MCF 10A (cell line): ENCODE measurements at regions not wholly inside any gene's neighbourhood (a gene's known extent, or its start where the extent isn't known, plus 50 kb on each side); places are given as distances from the start of the nearest gene placed in this dataset.

Experiments used
- BruUV-seq: library from RNA; stranded (reverse); fragments of 400-500 nt; replicated peaks from 2 replicates; lab custom pipeline; 2021; lab: Mats Ljungman, UMichigan
- CTCF ChIA-PET: fragments of 300-600 bp; sonication (Branson Sonifier 250); formaldehyde crosslinking; extraction: SDS; loops from one replicate; lab custom pipeline; 2021; ENCODE audit warnings: antibody characterized with exemption, inconsistent platforms; lab: Yijun Ruan, JAX
- POLR2A ChIA-PET: fragments of 300-600, 350-650 bp; sonication (Branson Sonifier 250); formaldehyde crosslinking; extraction: SDS; loops from one replicate; lab custom pipeline; 2020; ENCODE audit warnings: antibody characterized with exemption, inconsistent platforms; lab: Yijun Ruan, JAX
- DNase-seq: peaks from one replicate; pipeline ENCODE4 v3.0.0-alpha.2; 2018; ENCODE audit not compliant: unreplicated experiment
- H3K27ac Mint-ChIP-seq: one replicate; pipeline ENCODE4 v1.8.0; 2022; ENCODE audit warnings: mild to moderate bottlenecking, low read depth, mixed read lengths; ENCODE audit not compliant: unreplicated experiment
- H3K27me3 Mint-ChIP-seq: one replicate; pipeline ENCODE4 v1.8.0; 2022; ENCODE audit warnings: mixed read lengths; ENCODE audit not compliant: insufficient read depth, unreplicated experiment
- H3K36me3 Mint-ChIP-seq: one replicate; pipeline ENCODE4 v1.8.0; 2022; ENCODE audit warnings: mild to moderate bottlenecking, moderate library complexity, mixed read lengths; ENCODE audit not compliant: insufficient read depth, unreplicated experiment
- H3K4me1 Mint-ChIP-seq: one replicate; pipeline ENCODE4 v1.8.0; 2022; ENCODE audit warnings: mixed read lengths; ENCODE audit not compliant: insufficient read depth, unreplicated experiment
- H3K4me3 Mint-ChIP-seq: one replicate; pipeline ENCODE4 v1.8.0; 2022; ENCODE audit warnings: mild to moderate bottlenecking, moderate library complexity, mixed read lengths; ENCODE audit not compliant: unreplicated experiment
- H3K9me3 Mint-ChIP-seq: one replicate; pipeline ENCODE4 v1.8.0; 2022; ENCODE audit warnings: mixed read lengths; ENCODE audit not compliant: unreplicated experiment
- intact Hi-C: fragments of 100-400 bp; cut with micrococcal nuclease; formaldehyde crosslinking; loops from 2 replicates; pipeline ENCODE4 v1.14.1; 2022
- TF ChIP-seq, protein P1 (sequence below): fragments of 200-600 bp; IDR thresholded peaks from one replicate; pipeline ENCODE4 v1.8.0; 2022; ENCODE audit warnings: antibody characterized with exemption, mild to moderate bottlenecking; ENCODE audit not compliant: unreplicated experiment

DNA sequence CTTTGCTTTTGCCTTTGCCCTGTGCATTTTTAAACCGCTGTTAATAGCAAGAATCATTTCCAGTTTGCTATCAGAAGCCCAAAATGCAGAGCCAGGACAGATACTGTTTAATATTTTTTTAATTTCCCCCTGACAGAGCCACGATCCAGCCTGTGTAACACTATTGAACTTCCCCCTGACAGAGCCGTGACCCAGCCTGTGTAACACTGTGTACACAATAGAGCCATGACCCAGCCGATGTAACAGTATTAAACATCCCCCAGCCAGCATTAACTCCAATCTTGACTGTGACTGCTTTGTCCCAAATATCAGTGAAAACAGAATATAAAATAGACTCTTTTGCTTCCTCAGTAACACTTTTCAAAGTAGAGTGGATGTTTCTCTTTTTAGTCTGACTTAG lies 607.9 kb upstream of the CDH5 start:
- intact Hi-C loops = no loop called here
- Mint-ChIP-seq H3K36me3 (no peaks in the 10 kb centered on the region), H3K4me1 (no peaks in the 10 kb centered on the region), H3K4me3 (no peak overlapping the region), H3K27me3 (no peaks in the 10 kb centered on the region), H3K9me3 (peaks cover 46% of the 10 kb centered on the region), H3K27ac (no peak overlapping the region)
- BruUV-seq = no TSS peak
- no peak for DNase-seq
- TF ChIP-seq, protein P1, sequence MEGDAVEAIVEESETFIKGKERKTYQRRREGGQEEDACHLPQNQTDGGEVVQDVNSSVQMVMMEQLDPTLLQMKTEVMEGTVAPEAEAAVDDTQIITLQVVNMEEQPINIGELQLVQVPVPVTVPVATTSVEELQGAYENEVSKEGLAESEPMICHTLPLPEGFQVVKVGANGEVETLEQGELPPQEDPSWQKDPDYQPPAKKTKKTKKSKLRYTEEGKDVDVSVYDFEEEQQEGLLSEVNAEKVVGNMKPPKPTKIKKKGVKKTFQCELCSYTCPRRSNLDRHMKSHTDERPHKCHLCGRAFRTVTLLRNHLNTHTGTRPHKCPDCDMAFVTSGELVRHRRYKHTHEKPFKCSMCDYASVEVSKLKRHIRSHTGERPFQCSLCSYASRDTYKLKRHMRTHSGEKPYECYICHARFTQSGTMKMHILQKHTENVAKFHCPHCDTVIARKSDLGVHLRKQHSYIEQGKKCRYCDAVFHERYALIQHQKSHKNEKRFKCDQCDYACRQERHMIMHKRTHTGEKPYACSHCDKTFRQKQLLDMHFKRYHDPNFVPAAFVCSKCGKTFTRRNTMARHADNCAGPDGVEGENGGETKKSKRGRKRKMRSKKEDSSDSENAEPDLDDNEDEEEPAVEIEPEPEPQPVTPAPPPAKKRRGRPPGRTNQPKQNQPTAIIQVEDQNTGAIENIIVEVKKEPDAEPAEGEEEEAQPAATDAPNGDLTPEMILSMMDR = no peak
- POLR2A ChIA-PET = no interaction called here
- CTCF ChIA-PET = no interaction called here

DNA sequence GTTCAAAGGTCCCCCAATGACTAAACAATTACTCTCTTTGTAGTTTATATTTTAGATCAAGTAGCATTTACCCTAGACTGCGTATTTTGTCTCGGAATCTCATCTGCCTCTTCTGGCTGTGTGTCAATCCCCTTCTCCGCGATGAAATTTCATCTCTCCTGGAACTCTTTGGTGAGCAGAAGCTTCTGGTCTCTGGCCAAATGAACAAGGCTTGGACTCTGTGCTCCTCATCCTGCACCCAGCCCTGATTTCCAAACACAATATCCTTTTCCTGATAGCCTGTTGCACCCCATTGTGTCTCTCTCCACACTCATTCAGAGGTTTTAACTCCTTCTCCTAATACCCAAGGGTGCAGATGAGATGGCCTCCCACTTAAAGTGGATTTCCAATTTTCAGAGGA lies 609.4 kb upstream of the CDH5 start:
- H3K4me3 Mint-ChIP-seq = no peak overlapping the region
- H3K27me3 Mint-ChIP-seq = no peaks in the 10 kb centered on the region
- TF ChIP-seq, protein P1 = no peak
- ChIA-PET CTCF (no interaction called here), POLR2A (no interaction called here)
- DNase-seq = no peak
- H3K27ac Mint-ChIP-seq = no peak overlapping the region
- no TSS peak for BruUV-seq
- intact Hi-C loops = no loop called here
- H3K36me3 Mint-ChIP-seq = no peaks in the 10 kb centered on the region
- H3K9me3 Mint-ChIP-seq = peaks cover 49% of the 10 kb centered on the region
- no peaks in the 10 kb centered on the region for H3K4me1 Mint-ChIP-seq

DNA sequence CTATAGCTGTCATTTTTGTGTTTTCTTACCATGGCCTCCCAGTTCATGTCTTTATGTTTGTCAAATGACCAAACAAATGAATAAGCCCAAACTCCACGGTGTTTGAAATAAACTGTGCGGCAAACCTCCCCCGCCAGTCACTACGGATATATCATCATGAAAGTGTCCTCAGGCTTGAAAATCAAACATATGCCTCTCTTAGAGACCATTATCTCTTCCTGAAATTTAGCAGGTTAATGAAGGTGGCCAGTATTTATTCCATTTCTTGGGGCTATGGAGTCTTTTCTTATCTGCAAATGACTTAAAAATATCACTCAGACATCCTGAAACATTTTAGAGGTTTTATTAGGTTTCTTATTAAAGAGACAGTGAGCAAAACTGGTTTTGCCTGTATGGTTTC lies 610.3 kb upstream of the CDH5 start:
- no peaks in the 10 kb centered on the region for H3K36me3 Mint-ChIP-seq
- no peak for DNase-seq
- no TSS peak for BruUV-seq
- H3K27me3 Mint-ChIP-seq = no peaks in the 10 kb centered on the region
- H3K27ac Mint-ChIP-seq = no peak overlapping the region
- intact Hi-C loops = no loop called here
- H3K4me1 Mint-ChIP-seq = no peaks in the 10 kb centered on the region
- H3K4me3 Mint-ChIP-seq = no peak overlapping the region
- CTCF ChIA-PET = no interaction called here
- POLR2A ChIA-PET = no interaction called here
- peaks cover 42% of the 10 kb centered on the region for H3K9me3 Mint-ChIP-seq
- TF ChIP-seq, protein P1 = no peak

DNA sequence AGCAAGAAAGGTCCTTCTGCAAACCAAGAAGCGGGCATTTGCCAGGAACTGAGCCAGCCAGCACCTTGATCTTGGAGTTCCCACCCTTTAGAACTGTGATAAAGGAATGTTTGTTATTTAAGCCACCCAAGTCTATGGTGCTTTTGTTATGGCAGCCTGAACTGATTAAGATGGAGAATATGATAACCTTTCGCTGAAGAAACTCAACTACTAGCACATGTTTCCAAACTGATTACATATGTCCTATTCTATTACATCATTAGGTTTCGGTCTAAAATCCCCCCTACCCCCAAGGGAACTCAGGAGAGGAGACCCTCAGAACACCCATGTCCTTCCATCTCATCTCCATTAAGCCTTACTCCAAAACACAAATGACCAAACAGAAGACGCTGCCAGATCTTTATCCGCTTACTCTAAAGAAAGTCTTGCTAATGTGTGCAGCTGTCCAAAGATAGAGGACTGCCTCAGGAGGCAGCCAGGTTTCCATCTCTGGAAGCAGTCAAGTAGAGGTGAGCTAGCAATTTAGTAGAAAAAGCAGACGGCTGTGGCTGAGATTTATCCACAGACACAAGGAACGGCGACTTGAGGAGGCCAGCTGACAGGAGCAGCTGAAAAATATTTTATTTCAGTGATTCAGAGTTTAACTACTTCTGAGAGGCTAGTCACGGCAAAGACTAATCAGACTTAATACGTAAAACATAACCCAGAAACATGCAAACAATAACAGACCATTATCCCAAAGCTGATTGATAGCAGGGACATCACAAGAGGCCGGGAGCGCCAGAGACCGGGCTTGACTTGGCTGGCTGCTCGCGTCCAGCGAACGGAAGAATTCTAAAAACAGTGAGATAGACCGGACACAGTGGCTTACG lies 611.4 kb upstream of the CDH5 start:
- H3K27me3 Mint-ChIP-seq = no peaks in the 10 kb centered on the region
- ChIA-PET POLR2A (interaction anchor here (0.7 kb wide), 1 partner anchor 505 kb away, joined by 3 read pairs; no protein-coding TSS in a partner anchor), CTCF (no interaction called here)
- no TSS peak for BruUV-seq
- peaks cover 44% of the 10 kb centered on the region for H3K9me3 Mint-ChIP-seq
- DNase-seq = no peak
- H3K27ac Mint-ChIP-seq = no peak overlapping the region
- TF ChIP-seq, protein P1 = no peak
- no peak overlapping the region for H3K4me3 Mint-ChIP-seq
- intact Hi-C loops = no loop called here
- H3K4me1 Mint-ChIP-seq = no peaks in the 10 kb centered on the region
- H3K36me3 Mint-ChIP-seq = no peaks in the 10 kb centered on the region
